NCI-H510A (cell line): ENCODE measurements at regions not wholly inside any gene's neighbourhood (a gene's known extent, or its start where the extent isn't known, plus 50 kb on each side); places are given as distances from the start of the nearest gene placed in this dataset.

Experiments
- DNase-seq: peaks from one replicate; lab custom pipeline; 2025; lab: John Stamatoyannopoulos, UW

GRCh38 chr5:3654515-3654914 is 58.9 kb downstream of the IRX1 start:
- DNase-seq, result no peak

DNA sequence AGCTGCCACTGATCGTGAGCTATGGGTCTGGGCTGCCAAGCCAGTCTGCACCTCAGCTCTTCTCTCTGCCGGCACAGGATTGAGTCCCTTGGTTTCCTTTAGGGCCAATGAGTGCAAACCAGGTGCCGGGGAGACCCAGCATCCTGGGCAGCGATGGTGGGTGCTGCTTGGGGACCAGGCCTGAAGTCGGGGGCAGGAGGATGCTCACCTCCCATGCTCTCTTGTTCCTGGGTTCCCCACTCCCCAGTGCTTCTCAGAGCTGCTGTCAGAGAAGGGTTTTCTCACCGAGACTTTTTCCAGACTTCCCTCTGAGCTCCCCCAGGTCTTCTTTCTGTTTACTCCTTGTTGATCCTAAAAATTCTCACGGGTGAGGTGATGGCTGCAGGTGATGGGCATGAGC is 61.2 kb downstream of the IRX1 start:
- DNase-seq, result no peak

- DNase-seq, result no peak
Observed at GRCh38 chr5:3657364-3658022, 61.9 kb downstream of the IRX1 start.

DNA sequence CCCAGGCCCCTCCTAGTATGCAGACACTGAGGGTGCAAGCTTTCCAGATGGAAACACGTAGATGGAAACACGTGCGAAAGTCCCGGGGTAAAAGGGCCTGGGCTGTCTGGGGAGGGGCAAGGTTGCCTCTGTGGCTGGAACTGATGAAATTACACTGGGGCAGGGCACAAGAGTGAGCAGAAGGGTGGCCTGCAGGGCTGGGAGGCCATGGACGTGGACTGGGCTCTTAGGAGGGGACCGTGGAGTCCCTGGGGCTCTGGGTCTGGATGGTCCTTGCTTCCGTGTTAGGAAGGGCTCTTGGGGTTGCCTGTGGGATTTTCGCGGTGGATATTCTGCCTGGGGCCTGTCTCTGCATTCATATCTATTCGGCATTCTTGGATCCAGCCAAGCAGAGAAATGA is 63.3 kb downstream of the IRX1 start:
- no peak for DNase-seq

DNA sequence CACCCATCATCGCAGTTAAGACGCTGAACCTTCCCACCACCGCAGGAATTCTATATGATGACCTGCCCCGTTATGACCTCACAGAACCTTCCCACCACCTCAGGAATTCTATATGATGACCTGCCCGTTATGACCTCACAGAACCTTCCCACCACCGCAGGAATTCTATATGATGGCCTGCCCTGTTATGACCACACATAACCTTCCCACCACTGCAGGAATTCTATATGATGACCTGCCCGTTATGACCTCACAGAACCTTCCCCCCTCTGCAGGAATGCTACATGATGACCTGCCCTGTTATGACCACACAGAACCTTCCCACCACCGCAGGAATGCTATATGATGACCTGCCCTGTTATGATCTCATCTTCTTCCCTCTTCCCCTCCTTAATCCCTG is 64.3 kb downstream of the IRX1 start:
- no peak for DNase-seq

- DNase-seq, result no peak
Observed at GRCh38 chr5:3660630-3661029, 65.0 kb downstream of the IRX1 start.

DNA sequence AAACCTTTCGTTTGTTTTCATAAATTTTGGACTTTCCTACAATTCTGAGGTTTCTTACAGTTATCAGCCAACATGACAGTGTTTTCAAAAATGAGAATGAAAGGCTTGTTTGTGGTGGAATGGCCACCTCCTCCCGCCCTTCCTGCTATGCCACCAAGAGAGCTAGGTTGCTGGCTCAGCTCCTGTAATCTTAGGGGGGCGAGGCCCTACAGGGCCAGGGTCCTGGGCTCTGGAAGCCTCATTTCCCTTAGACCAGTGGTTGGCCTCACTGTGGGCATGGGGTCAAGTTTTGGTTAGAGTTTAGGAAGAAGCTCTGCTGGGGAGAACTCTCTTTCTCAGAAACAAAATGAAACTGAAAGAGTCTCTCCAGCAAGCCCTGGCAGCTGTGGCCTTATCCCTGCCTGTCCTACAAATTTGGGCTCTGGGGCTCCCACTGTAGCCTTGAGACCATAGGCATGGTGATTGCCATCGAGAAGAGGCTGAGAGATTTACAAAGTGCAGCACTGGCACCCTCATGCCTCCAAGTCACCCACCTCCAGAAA is 66.2 kb downstream of the IRX1 start:
- no peak for DNase-seq

GRCh38 chr5:3662344-3662743 is 66.7 kb downstream of the IRX1 start:
- DNase-seq, result no peak

GRCh38 chr5:3671337-3671736 is 75.7 kb downstream of the IRX1 start:
- no peak for DNase-seq

GRCh38 chr5:3678801-3679200 is 83.2 kb downstream of the IRX1 start:
- DNase-seq, result no peak

- DNase-seq, result no peak
Observed at GRCh38 chr5:3680821-3681220, 85.2 kb downstream of the IRX1 start.

- no peak for DNase-seq
Observed at GRCh38 chr5:3684118-3684517, 88.5 kb downstream of the IRX1 start.

GRCh38 chr5:3684771-3685354 is 89.2 kb downstream of the IRX1 start:
- DNase-seq, result no peak

- no peak for DNase-seq
Observed at GRCh38 chr5:3694819-3695218, 99.2 kb downstream of the IRX1 start.

DNA sequence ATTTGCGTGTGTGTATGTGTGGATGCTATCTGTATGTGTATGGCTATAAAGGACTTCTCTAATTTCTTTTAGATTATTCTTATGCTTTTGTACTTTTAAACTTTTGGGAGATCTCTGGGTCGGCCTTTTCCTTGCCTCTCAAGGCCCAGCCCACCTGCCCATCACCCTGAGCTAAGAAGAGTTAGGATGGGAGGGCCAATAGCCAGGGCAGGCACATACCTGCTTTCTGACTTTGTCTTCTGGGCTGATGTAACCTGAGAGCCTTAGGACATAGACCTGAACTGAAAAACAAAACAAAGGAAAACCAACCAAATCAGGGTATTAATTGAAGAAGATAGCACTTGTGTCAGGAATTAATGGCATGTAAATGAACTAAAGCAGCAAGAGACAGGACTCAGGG is 100.2 kb downstream of the IRX1 start:
- no peak for DNase-seq

GRCh38 chr5:3698412-3698811 is 102.8 kb downstream of the IRX1 start:
- DNase-seq, result no peak

- DNase-seq, result no peak
Observed at GRCh38 chr5:3701694-3702093, 106.1 kb downstream of the IRX1 start.

DNA sequence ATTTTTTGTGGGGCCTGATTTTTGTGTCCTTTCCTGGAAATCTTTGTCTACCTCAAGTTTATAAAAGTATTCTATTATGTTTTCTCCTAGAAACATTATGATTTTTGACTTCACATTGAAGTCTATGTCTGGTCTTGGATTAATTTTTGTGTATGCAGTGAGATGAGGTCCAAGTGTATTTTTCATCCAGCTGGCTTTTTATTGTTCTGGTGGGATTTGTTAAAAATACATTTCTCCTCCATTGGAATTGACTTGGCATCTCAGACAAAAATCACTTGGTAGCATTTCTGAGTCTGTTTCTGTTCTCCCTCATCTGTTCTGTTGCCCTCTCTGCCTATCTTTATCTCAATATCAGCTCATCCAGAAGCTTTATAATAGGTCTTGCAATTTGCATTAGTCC is 109.0 kb downstream of the IRX1 start:
- DNase-seq, result no peak

DNA sequence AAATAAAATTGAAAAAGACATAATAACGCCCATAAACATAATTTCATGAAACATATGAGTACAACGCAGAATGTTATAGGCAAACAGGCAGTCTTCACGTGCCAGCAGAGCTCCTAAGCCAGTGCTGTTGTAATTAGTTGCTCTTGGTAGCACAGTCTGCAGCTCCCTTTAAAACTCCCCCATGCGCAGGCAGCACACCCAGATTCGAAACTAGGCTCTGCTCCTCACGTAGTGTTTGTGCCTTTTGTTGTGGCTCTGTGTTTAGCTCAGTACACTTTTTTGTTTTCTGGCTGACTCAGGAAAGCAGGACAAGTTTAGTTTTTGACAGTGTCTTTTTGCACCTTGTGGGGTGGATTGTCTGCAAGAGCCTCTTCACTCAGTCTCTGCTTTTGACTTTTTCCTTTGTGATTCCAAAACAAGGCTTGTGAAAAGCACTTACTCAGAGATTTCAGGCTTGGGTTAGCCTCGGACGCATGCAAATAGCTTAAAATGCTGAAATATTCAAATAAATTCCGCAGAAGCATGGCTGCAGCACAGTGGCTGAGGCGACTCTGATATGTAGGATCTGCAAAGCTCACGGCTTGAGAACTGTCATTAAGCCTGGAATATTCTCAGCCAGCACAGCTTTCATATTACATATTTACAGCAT is 113.6 kb downstream of the IRX1 start:
- DNase-seq, result no peak

GRCh38 chr5:3709717-3710348 is 114.2 kb downstream of the IRX1 start:
- DNase-seq, result no peak

- DNase-seq, result no peak
Observed at GRCh38 chr5:3715062-3715461, 119.4 kb downstream of the IRX1 start.

- no peak for DNase-seq
Observed at GRCh38 chr5:3729631-3730030, 134.0 kb downstream of the IRX1 start.

DNA sequence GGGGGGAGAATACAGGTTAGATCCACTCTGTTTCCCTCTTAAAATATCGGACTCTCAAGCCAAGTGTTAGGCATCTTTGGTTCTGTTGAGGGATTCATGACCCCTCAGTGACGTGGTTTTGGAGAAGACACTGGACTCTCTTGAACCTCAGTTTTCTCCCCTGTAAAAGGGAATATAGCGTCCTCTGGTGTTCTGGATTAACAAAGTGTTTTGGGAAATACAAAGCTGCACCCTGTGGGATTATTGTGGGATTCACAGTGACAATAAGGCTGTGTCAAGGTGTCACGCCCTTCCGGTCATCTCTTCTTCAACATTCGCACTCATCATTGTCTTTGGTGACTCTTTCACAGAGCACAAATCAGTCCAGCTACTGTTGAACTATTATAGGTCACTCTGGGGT is 139.0 kb downstream of the IRX1 start:
- DNase-seq, result no peak
